ENCODE measurements at regions not wholly inside any gene's neighbourhood (a gene's known extent, or its start where the extent isn't known, plus 50 kb on each side); places are given as distances from the start of the nearest gene placed in this dataset.

DNA sequence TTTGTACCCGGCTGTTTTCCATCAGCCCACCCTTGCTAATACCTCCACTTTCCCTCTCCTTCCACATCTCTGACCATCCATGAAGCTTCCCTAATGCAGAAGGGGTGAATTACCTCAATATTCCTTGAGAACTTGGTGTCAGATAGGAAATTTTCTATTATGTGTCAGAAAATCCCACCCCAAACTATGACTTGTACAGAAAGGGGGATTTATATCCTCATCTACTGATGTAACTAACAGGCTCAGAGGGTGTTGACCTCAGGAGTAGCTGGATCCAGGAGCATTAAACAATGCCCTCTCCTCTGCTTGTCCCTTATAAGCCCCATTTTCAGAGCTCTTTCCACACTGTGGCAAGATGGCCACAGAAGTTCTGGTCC, 242.8 kb upstream of the TLE3 start:
- no peak overlapping the region for H3K4me3 ChIP-seq
- H3K36me3 ChIP-seq, result no peaks in the 10 kb centered on the region
- no peak for DNase-seq
- H3K27ac ChIP-seq, result peak overlapping the region; percentile 52
- H3K4me1 ChIP-seq, result peaks cover 8% of the 10 kb centered on the region
- H3K27me3 ChIP-seq (ENCODE audit: low read depth), result no peaks in the 10 kb centered on the region
- intact Hi-C loops (cut with DNase I), result no loop called here
- no peaks in the 10 kb centered on the region for H3K9me3 ChIP-seq
- no peak for ATAC-seq
- TF ChIP-seq, protein P1, sequence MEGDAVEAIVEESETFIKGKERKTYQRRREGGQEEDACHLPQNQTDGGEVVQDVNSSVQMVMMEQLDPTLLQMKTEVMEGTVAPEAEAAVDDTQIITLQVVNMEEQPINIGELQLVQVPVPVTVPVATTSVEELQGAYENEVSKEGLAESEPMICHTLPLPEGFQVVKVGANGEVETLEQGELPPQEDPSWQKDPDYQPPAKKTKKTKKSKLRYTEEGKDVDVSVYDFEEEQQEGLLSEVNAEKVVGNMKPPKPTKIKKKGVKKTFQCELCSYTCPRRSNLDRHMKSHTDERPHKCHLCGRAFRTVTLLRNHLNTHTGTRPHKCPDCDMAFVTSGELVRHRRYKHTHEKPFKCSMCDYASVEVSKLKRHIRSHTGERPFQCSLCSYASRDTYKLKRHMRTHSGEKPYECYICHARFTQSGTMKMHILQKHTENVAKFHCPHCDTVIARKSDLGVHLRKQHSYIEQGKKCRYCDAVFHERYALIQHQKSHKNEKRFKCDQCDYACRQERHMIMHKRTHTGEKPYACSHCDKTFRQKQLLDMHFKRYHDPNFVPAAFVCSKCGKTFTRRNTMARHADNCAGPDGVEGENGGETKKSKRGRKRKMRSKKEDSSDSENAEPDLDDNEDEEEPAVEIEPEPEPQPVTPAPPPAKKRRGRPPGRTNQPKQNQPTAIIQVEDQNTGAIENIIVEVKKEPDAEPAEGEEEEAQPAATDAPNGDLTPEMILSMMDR (IDR thresholded peaks at IDR 0.05), result no peak

DNA sequence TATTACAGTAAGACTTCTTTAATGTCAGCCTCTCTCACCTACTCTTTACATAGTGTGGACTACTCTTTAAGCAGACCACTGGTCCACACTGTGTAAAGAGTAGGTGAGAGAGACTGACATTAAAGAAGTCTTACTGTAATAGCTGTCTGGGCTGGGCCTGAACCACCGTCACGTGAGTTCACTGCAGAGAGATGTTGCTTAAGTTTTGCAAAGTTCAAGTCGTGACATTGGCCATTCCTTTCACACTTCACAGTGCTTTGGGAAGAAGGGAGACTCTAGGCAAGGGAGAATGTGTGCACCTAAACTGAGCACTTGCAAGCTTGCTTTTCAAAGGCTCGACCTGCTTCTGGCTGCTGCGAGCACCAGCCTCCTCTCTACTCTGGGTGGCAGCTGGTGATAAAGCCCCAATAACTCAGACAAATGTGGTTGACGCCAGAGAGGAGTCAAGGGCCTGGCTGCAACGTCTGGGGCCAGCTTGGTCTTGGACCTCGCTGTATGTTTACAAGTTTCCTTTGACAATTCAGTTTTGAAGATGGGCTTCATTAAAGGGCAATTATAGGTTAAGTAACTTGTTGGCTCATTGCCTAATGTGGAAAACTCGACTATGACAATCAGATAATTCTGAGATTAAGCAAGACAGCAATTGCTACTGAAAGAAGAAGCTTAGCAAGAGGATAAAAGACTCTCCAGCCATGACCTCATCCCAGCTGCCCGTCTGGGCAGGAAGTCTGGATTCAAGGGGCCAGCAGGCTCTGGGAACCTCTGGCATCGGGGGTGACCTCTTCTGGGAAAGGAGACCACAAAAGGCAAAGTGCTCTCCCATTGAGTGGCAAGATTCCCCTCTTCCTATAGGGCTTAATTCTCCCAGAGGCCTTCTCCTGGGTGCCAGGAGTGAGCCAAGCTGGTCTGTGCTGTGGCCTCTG, 242.1 kb upstream of the TLE3 start:
- DNase-seq, result peak; percentile 65
- peak overlapping the region; percentile 52 for H3K27ac ChIP-seq

DNA sequence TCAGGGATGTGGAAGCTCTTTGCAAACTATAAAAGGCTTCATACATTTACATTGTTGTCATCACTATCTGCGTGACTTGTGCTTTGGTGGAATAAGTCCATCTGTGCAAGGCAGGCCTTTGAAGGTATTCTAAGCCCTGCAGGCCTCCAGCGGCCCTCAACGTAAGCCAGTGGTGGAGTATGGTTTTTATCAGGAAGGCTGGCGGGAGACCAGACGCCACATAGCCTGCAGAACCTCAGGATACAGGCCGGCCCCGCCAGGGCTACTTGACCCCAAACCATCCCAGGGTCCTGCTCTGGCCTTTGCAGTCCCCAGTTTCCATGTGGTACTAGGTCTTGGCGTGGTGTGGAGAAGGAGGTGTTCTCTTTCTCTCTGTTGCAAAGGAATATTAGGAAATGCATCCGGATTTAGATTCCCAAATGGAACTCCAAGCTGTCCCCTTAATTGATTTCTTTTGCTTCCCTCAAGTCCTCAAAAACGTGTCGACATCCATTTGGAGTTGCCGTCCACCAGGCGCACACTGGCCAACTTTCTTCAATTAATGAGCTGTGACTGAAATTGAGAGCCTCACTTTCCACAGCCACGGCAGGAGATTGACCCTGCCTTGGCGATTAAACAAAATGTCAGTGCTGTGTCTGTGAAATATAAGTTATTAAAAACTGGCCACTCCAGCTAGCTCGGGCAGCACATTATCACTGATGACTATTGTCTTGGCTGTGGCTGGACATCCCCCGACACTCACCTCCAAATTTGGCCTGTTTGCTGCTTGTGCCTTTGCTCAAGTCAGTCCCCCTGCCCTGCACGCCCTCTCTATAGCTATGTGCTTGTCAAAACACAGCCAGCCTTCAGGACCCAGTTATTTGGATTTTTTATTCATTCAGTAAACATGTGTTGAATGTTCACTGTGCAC, 239.8 kb upstream of the TLE3 start:
- Histone ChIP-seq H3K27me3 (ENCODE audit: low read depth) (no peaks in the 10 kb centered on the region), H3K27ac (no peak overlapping the region), H3K36me3 (no peaks in the 10 kb centered on the region), H3K9me3 (peaks cover 10% of the 10 kb centered on the region), H3K4me3 (no peak overlapping the region), H3K4me1 (peaks cover 8% of the 10 kb centered on the region)
- ATAC-seq, result peak; percentile 15 to 40
- intact Hi-C loops (cut with DNase I), result no loop called here
- TF ChIP-seq, protein P1 (IDR thresholded peaks at IDR 0.05), result no peak
- no peak for DNase-seq

More for the DNA sequence above, 242.1 kb upstream of the TLE3 start:
- no peaks in the 10 kb centered on the region for H3K36me3 ChIP-seq
- intact Hi-C loops (cut with DNase I), result no loop called here
- no peaks in the 10 kb centered on the region for H3K27me3 ChIP-seq (ENCODE audit: low read depth)
- TF ChIP-seq, protein P1 (IDR thresholded peaks at IDR 0.05), result no peak
- ATAC-seq, result peak; percentile 72 to 76
- H3K4me3 ChIP-seq, result no peak overlapping the region
- H3K4me1 ChIP-seq, result peaks cover 8% of the 10 kb centered on the region
- H3K9me3 ChIP-seq, result peaks cover 3% of the 10 kb centered on the region

DNA sequence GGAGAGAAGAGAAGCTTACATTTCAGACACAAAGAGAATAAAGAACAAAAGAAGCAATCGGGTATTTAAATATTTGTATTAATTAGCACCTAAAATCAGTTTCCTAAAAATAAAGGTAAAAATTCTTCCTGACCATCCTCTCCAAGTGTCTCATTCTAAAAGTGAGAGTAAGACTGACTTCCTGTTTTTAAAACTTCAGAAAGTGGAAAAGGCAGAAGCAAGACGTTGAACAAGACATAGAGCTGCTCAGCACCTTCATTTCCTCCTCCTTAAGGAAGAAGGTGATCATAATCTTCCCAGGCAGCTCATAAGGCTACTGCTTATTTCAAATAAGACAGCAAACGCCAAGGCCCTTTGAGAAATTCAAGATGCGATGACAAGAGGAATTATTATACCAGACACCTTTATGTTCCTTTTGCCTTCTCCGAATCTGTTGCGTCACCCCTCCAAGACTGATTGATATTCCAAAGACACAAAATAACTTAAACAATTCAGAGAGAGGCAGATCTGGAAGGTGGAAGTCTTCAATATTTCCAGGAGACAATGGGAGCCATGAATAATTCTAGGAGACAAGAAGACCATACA, 238.8 kb upstream of the TLE3 start:
- DNase-seq, result no peak
- no peaks in the 10 kb centered on the region for H3K27me3 ChIP-seq (ENCODE audit: low read depth)
- H3K9me3 ChIP-seq, result peaks cover 10% of the 10 kb centered on the region
- H3K36me3 ChIP-seq, result no peaks in the 10 kb centered on the region
- H3K4me3 ChIP-seq, result no peak overlapping the region
- intact Hi-C loops (cut with DNase I), result no loop called here
- H3K27ac ChIP-seq, result no peak overlapping the region
- H3K4me1 ChIP-seq, result peaks cover 8% of the 10 kb centered on the region
- TF ChIP-seq, protein P1 (IDR thresholded peaks at IDR 0.05), result no peak
- ATAC-seq, result no peak

DNA sequence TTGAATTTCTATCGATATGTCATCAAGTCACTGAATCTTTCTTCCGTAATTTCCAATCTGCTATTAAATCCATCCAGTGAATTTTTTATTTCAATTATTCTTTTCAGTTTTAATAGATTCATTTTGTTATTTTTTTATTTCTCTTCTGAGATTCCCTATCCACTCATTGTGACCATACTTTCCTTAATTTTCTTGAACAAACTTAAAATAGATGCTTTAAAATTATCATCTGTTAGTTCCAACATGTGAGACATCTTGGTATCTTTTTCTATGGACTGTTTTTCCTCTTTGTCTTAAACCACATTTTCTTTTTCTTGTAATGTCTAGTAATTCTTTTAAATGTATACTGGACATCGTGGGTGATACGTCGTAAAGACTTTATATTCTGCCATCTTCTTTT, 236.6 kb upstream of the TLE3 start:
- intact Hi-C loops (cut with DNase I), result no loop called here
- H3K9me3 ChIP-seq, result peaks cover 10% of the 10 kb centered on the region
- no peak for ATAC-seq
- no peaks in the 10 kb centered on the region for H3K27me3 ChIP-seq (ENCODE audit: low read depth)
- no peak overlapping the region for H3K4me3 ChIP-seq
- H3K36me3 ChIP-seq, result no peaks in the 10 kb centered on the region
- H3K4me1 ChIP-seq, result no peaks in the 10 kb centered on the region
- TF ChIP-seq, protein P1 (IDR thresholded peaks at IDR 0.05), result no peak
- DNase-seq, result no peak
- H3K27ac ChIP-seq, result no peak overlapping the region

Measured in lower lobe of right lung (tissue), 2 donors.